Tibial nerve (tissue), 4 donors: ENCODE measurements at regions not wholly inside any gene's neighbourhood (a gene's known extent, or its start where the extent isn't known, plus 50 kb on each side); places are given as distances from the start of the nearest gene placed in this dataset.

Source experiments
- EP300 ChIP-seq, 2 donors: sonication (generic); formaldehyde crosslinking; IDR thresholded peaks; one replicate each; pipeline ENCODE4 v1.6.1; 2017; ENCODE audit warnings: antibody characterized with exemption in 2 of 2, mild to moderate bottlenecking in 1 of 2
- POLR2A ChIP-seq, 2 donors: fragments of 450-650 bp; IDR thresholded peaks; one replicate each; pipeline ENCODE4 v1.6.1; 2017; ENCODE audit warnings: antibody characterized with exemption in 2 of 2, mild to moderate bottlenecking in 2 of 2, moderate library complexity in 2 of 2
- TF ChIP-seq, protein P1 (sequence below), 5 experiments: fragments of 200-600 bp in 3 of 5; fragments of 450-650 bp in 2 of 5; sonication (generic) in 3 of 5; IDR thresholded peaks; one replicate each; pipeline ENCODE4 v1.5.1; 2016 to 2019; ENCODE audit warnings: antibody characterized with exemption in 5 of 5, mild to moderate bottlenecking in 3 of 5, moderate library complexity in 2 of 5

DNA sequence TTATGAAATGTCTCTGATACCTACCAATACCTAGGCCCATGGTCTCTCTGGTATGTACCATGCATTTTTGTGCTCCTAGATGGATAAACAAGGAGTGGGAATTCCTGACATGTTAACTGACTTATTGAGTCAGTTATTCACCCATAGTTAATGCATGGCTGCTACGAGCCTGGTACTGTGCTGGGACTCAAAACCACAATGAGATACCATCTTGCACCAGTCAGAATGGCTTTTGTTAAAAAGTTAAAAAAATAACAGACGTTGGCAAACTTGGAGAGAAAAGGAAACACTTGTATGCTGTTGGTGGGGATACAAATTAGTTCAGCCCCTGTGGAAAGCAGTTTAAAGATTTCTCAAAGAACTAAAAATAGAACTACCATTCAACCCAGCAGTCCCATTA, 293.8 kb downstream of the OSTF1 start:
- TF ChIP-seq, protein P1, sequence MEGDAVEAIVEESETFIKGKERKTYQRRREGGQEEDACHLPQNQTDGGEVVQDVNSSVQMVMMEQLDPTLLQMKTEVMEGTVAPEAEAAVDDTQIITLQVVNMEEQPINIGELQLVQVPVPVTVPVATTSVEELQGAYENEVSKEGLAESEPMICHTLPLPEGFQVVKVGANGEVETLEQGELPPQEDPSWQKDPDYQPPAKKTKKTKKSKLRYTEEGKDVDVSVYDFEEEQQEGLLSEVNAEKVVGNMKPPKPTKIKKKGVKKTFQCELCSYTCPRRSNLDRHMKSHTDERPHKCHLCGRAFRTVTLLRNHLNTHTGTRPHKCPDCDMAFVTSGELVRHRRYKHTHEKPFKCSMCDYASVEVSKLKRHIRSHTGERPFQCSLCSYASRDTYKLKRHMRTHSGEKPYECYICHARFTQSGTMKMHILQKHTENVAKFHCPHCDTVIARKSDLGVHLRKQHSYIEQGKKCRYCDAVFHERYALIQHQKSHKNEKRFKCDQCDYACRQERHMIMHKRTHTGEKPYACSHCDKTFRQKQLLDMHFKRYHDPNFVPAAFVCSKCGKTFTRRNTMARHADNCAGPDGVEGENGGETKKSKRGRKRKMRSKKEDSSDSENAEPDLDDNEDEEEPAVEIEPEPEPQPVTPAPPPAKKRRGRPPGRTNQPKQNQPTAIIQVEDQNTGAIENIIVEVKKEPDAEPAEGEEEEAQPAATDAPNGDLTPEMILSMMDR (IDR thresholded peaks at IDR 0.05) = no peak
- TF ChIP-seq POLR2A (IDR thresholded peaks at IDR 0.05) (no peak), EP300 (IDR thresholded peaks at IDR 0.05) (no peak)
